ENCODE measurements at regions not wholly inside any gene's neighbourhood (a gene's known extent, or its start where the extent isn't known, plus 50 kb on each side); places are given as distances from the start of the nearest gene placed in this dataset.

DNA sequence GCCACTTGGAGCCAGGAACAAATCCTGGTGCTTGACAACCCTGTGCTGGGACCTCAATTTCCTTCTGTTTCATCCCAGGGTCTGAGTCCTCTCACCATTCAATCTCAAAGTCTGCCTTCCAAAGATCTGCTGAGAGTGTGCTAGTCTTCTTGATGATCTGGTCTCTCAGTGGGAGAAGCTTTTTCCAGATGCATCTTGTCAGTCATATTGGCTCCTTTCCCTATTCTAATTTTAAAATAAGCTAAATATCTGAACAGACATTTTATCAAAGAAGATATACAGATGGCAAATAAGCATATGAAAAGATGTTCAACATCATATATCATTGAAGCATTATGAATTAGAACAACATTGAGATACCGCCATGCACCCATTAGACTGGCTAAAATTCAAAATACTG lies 469.3 kb downstream of the NEBL start:
- H3K4ac ChIP-seq (replicated peaks; ENCODE audit: insufficient read length, low read depth, low read length): no peak overlapping the region
- no peaks in the 10 kb centered on the region for H3K23me2 ChIP-seq (ENCODE audit: low read depth, low read length)
- no peak overlapping the region for H3K27ac ChIP-seq (ENCODE audit: low read depth, low read length)
- H4K91ac ChIP-seq (replicated peaks; ENCODE audit: insufficient read length, low read length): no peak overlapping the region
- no peak overlapping the region for H3K18ac ChIP-seq (ENCODE audit: extremely low read depth, low read length)
- H2BK12ac ChIP-seq (ENCODE audit: low read depth, low read length): no peak overlapping the region
- H3K56ac ChIP-seq (replicated peaks; ENCODE audit: insufficient read length, low read depth, low read length): no peak overlapping the region
- H3K4me3 ChIP-seq (ENCODE audit: extremely low read depth in 1 of 4, insufficient read depth in 2 of 4, low read depth in 3 of 4, low read length in 4 of 4): no peak overlapping the region
- H3K9ac ChIP-seq (replicated peaks in 1 of 4; ENCODE audit: extremely low read depth in 1 of 4, low read depth in 3 of 4, low read length in 3 of 4): no peak overlapping the region
- no peaks in the 10 kb centered on the region for H3K36me3 ChIP-seq (ENCODE audit: control insufficient read depth in 2 of 4, insufficient read depth in 4 of 4, low read length in 3 of 4)
- H3K4me2 ChIP-seq (ENCODE audit: insufficient read depth in 1 of 2, low read depth in 2 of 2, low read length in 2 of 2): no peak overlapping the region
- POLR2A ChIA-PET (ENCODE audit: partially characterized antibody): no interaction called here
- no peak overlapping the region for H2BK5ac ChIP-seq (ENCODE audit: low read depth, low read length)
- H2BK15ac ChIP-seq (ENCODE audit: low read length): no peak overlapping the region
- no peaks in the 10 kb centered on the region for H3K79me2 ChIP-seq (ENCODE audit: control insufficient read depth in 1 of 2, insufficient read depth in 2 of 2, low read length in 2 of 2)
- DNase-seq (ENCODE audit: low read depth in 1 of 2, low spot score in 2 of 2): no peak
- H3K27me3 ChIP-seq (replicated peaks in 1 of 4; ENCODE audit: control insufficient read depth in 3 of 4, extremely low read depth in 1 of 4, insufficient read depth in 3 of 4, low read length in 3 of 4): no peaks in the 10 kb centered on the region
- CTCF ChIA-PET (ENCODE audit: partially characterized antibody): interaction anchor here (1.2 kb wide), 1 partner anchor 610 kb away, joined by 3 read pairs; no protein-coding TSS in a partner anchor
- no peak overlapping the region for H2BK120ac ChIP-seq (replicated peaks; ENCODE audit: low read depth, low read length)
- H3K4me1 ChIP-seq (replicated peaks in 1 of 4; ENCODE audit: control insufficient read depth in 3 of 4, insufficient read depth in 4 of 4, low read length in 3 of 4): no peaks in the 10 kb centered on the region
- peaks cover 4% of the 10 kb centered on the region; the same call in 1 of the 2 replicates for H3K79me1 ChIP-seq (ENCODE audit: low read depth, low read length)
- TF ChIP-seq SIX5 (IDR thresholded peaks at IDR 0.05; ENCODE audit: low read depth, low read length) (no peak), SP4 (IDR thresholded peaks at IDR 0.05; ENCODE audit: low read length) (no peak), SUZ12 (IDR thresholded peaks at IDR 0.05; ENCODE audit: low read length) (no peak), CBX5 (IDR thresholded peaks at IDR 0.05; ENCODE audit: low read depth, low read length) (no peak)
- TF ChIP-seq, protein P1, sequence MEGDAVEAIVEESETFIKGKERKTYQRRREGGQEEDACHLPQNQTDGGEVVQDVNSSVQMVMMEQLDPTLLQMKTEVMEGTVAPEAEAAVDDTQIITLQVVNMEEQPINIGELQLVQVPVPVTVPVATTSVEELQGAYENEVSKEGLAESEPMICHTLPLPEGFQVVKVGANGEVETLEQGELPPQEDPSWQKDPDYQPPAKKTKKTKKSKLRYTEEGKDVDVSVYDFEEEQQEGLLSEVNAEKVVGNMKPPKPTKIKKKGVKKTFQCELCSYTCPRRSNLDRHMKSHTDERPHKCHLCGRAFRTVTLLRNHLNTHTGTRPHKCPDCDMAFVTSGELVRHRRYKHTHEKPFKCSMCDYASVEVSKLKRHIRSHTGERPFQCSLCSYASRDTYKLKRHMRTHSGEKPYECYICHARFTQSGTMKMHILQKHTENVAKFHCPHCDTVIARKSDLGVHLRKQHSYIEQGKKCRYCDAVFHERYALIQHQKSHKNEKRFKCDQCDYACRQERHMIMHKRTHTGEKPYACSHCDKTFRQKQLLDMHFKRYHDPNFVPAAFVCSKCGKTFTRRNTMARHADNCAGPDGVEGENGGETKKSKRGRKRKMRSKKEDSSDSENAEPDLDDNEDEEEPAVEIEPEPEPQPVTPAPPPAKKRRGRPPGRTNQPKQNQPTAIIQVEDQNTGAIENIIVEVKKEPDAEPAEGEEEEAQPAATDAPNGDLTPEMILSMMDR (IDR thresholded peaks at IDR 0.05; ENCODE audit: control extremely low read depth in 1 of 3, insufficient read depth in 1 of 3, low read depth in 1 of 3, low read length in 3 of 3): no peak
- H4K8ac ChIP-seq (ENCODE audit: extremely low read depth, insufficient read depth, low read length): no peak overlapping the region
- 88% methylated on average over 1 of the region's 1 CpG; no CpG with 5 or more reads in 1 of the 2 experiments for WGBS, 2 experiments (ENCODE audit: extremely low coverage in 1 of 2, insufficient coverage in 1 of 2, insufficient read length in 1 of 2, insufficient replicate concordance in 2 of 2, low coverage in 1 of 2, low lambda C conversion rate in 2 of 2, missing lambda C conversion rate in 1 of 2)
- H3K23ac ChIP-seq (ENCODE audit: insufficient read length): no peak overlapping the region
- H2AK5ac ChIP-seq (ENCODE audit: low read depth, low read length): no peak overlapping the region
- H4K5ac ChIP-seq (ENCODE audit: insufficient read length, low read depth, low read length): no peak overlapping the region
- H4K20me1 ChIP-seq (replicated peaks in 1 of 2; ENCODE audit: control insufficient read depth in 1 of 2, insufficient read depth in 2 of 2, low read length in 2 of 2): no peaks in the 10 kb centered on the region
- no peak overlapping the region for H2AFZ ChIP-seq (ENCODE audit: low read length)
- no peak for FAIRE-seq
- H3K14ac ChIP-seq (ENCODE audit: insufficient read length): no peak overlapping the region
- peaks cover 3 to 5% of the 10 kb centered on the region in 2 experiments; a peak in 1 of 4 replicates for H3K9me3 ChIP-seq (ENCODE audit: insufficient read depth in 2 of 2, low read depth in 1 of 2, low read length in 1 of 2)
- no peak overlapping the region for H2BK20ac ChIP-seq (ENCODE audit: low read length)

Measured in H1 (cell line).